Trophoblast cell (in vitro differentiated cells and primary cell): ENCODE measurements at regions not wholly inside any gene's neighbourhood (a gene's known extent, or its start where the extent isn't known, plus 50 kb on each side); places are given as distances from the start of the nearest gene placed in this dataset.
"Not testable (repeated sequence)": the region's sequence is repeated elsewhere in the genome, so short reads cannot be mapped to it uniquely, and the experiment has no call there.

Experiments used
- DNase-seq, 2 donors: peaks; one replicate each; pipeline ENCODE4 v3.0.0-alpha.2; 2016
- H2AFZ ChIP-seq: 2 replicates; pipeline ENCODE4 v1.6.1; 2013; ENCODE audit warnings: low read length, moderate library complexity, mild to moderate bottlenecking; ENCODE audit not compliant: insufficient read depth, poor library complexity
- H2AK5ac ChIP-seq: 2 replicates; pipeline ENCODE4 v1.6.1; 2013; ENCODE audit warnings: mild to moderate bottlenecking, low read length
- H2BK120ac ChIP-seq: 2 replicates; pipeline ENCODE4 v1.6.1; 2013; ENCODE audit warnings: low read length, mild to moderate bottlenecking, moderate library complexity; ENCODE audit not compliant: insufficient read depth, poor library complexity
- H2BK12ac ChIP-seq: 2 replicates; pipeline ENCODE4 v1.6.1; 2013; ENCODE audit warnings: mild to moderate bottlenecking, low read length, moderate library complexity
- H2BK5ac ChIP-seq: 2 replicates; pipeline ENCODE4 v1.6.1; 2013; ENCODE audit warnings: low read length, low read depth, moderate library complexity, mild to moderate bottlenecking; ENCODE audit not compliant: poor library complexity
- H3K14ac ChIP-seq: 2 replicates; pipeline ENCODE4 v1.6.1; 2013; ENCODE audit warnings: mild to moderate bottlenecking, low read length
- H3K18ac ChIP-seq: 2 replicates; pipeline ENCODE4 v1.6.1; 2013; ENCODE audit warnings: mild to moderate bottlenecking, low read length
- H3K23ac ChIP-seq: 2 replicates; pipeline ENCODE4 v1.6.1; 2013; ENCODE audit warnings: low read length
- H3K27ac ChIP-seq: 2 replicates; pipeline ENCODE4 v1.5.1; 2013; ENCODE audit warnings: low read depth, mild to moderate bottlenecking, inconsistent platforms, low read length, moderate library complexity
- H3K27me3 ChIP-seq: 2 replicates; pipeline ENCODE4 v1.6.1; 2013; ENCODE audit warnings: inconsistent platforms, mild to moderate bottlenecking, low read length, moderate library complexity; ENCODE audit not compliant: insufficient read depth
- H3K36me3 ChIP-seq, 2 experiments: 1 replicate in 1 of 2; 2 replicates in 1 of 2; pipeline ENCODE4 v1.6.1; 2013; ENCODE audit warnings: low read length in 2 of 2, mild to moderate bottlenecking in 2 of 2, moderate library complexity in 1 of 2; ENCODE audit not compliant: insufficient read depth in 2 of 2, control insufficient read depth in 1 of 2
- H3K4ac ChIP-seq: 2 replicates; pipeline ENCODE4 v1.6.1; 2013; ENCODE audit warnings: low read depth, mild to moderate bottlenecking, low read length, moderate library complexity
- H3K4me1 ChIP-seq, 2 experiments: 1 replicate in 1 of 2; 2 replicates in 1 of 2; pipeline ENCODE4 v1.6.1; 2013; ENCODE audit warnings: low read length in 2 of 2, mild to moderate bottlenecking in 2 of 2, moderate library complexity in 1 of 2; ENCODE audit not compliant: insufficient read depth in 2 of 2, control insufficient read depth in 1 of 2
- H3K4me2 ChIP-seq: 2 replicates; pipeline ENCODE4 v1.6.1; 2013; ENCODE audit warnings: inconsistent platforms, mild to moderate bottlenecking, low read length, moderate library complexity
- H3K4me3 ChIP-seq: 2 replicates; pipeline ENCODE4 v1.5.1; 2013; ENCODE audit warnings: mild to moderate bottlenecking, low read depth, low read length, inconsistent platforms
- H3K79me1 ChIP-seq: one replicate; pipeline ENCODE4 v1.6.1; 2013; ENCODE audit warnings: low read length
- H3K79me2 ChIP-seq: 2 replicates; pipeline ENCODE4 v1.6.1; 2013; ENCODE audit warnings: low read length, mild to moderate bottlenecking; ENCODE audit not compliant: control insufficient read depth, insufficient read depth, poor library complexity
- H3K9ac ChIP-seq: 2 replicates; pipeline ENCODE4 v1.6.1; 2013; ENCODE audit warnings: mild to moderate bottlenecking, low read length
- H3K9me3 ChIP-seq: 2 replicates; pipeline ENCODE4 v1.6.1; 2013; ENCODE audit warnings: low read depth, mild to moderate bottlenecking, control low read depth, inconsistent platforms, low read length; ENCODE audit not compliant: insufficient read depth
- H4K12ac ChIP-seq: 2 replicates; pipeline ENCODE4 v1.6.1; 2013; ENCODE audit warnings: low read depth, mild to moderate bottlenecking, low read length, moderate library complexity
- H4K8ac ChIP-seq: 2 replicates; pipeline ENCODE4 v1.6.1; 2013; ENCODE audit warnings: low read depth, mild to moderate bottlenecking, low read length, moderate library complexity
- H4K91ac ChIP-seq: one replicate; pipeline ENCODE4 v1.6.1; 2013; ENCODE audit warnings: low read depth, mild to moderate bottlenecking, low read length, moderate library complexity
- WGBS: extraction: QIAGEN DNeasy Blood & Tissue Kit; methylation state at CpG from one replicate; pipeline ENCODE4 v1.1.7; 2013; ENCODE audit warnings: missing lambda C conversion rate; ENCODE audit not compliant: insufficient read length, insufficient coverage; ENCODE audit errors: extremely low coverage; 5-methylcytosine and 5-hydroxymethylcytosine counted together

DNA sequence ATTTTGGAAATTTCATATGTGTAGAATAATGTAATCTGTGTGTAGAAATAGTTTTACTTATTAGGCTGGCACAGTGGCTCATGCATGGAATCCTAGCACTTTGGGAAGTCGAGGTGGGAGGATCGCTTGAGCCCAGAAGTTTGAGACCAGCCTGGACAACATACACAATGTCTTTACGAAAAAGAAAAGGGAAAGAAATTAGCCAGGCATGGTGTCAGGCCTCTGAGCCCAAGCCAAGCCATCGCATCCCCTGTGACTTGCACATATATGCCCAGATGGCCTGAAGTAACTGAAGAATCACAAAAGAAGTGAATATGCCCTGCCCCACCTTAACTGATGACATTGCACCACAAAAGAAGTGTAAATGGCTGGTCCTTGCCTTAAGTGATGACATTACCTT, 491.3 kb downstream of the DISC1 start:
- WGBS = no CpG with 5 or more reads among the region's 4 CpGs

GRCh38 chr1:232114985-232115384, 488.4 kb downstream of the DISC1 start:
- Histone ChIP-seq H4K8ac (no peak overlapping the region), H3K14ac (no peak overlapping the region), H2AK5ac (no peak overlapping the region), H3K27ac (no peak overlapping the region), H2BK5ac (no peak overlapping the region), H2BK12ac (no peak overlapping the region), H3K4me2 (no peak overlapping the region), H3K9ac (no peak overlapping the region), H3K79me1 (no peaks in the 10 kb centered on the region), H3K79me2 (no peaks in the 10 kb centered on the region), H3K4me1 (peaks cover 4 to 7% of the 10 kb centered on the region in 2 experiments), H3K4ac (no peak overlapping the region), H3K9me3 (no peaks in the 10 kb centered on the region), H4K91ac (no peak overlapping the region), H3K27me3 (no peaks in the 10 kb centered on the region), H3K4me3 (no peak overlapping the region), H2BK120ac (no peak overlapping the region), H4K12ac (no peak overlapping the region), H3K23ac (no peak overlapping the region), H2AFZ (no peak overlapping the region), H3K18ac (no peak overlapping the region), H3K36me3 (no peaks in the 10 kb centered on the region)
- no peak for DNase-seq

More for the DNA sequence above, 491.3 kb downstream of the DISC1 start:
- H3K79me1 ChIP-seq, H4K8ac ChIP-seq, DNase-seq, H3K18ac ChIP-seq, H2AK5ac ChIP-seq, H3K23ac ChIP-seq, H2BK120ac ChIP-seq, H3K27me3 ChIP-seq, H3K4me2 ChIP-seq, H3K9ac ChIP-seq, H4K91ac ChIP-seq, H3K4me3 ChIP-seq, H2AFZ ChIP-seq, H4K12ac ChIP-seq, H3K27ac ChIP-seq, H3K79me2 ChIP-seq, H2BK5ac ChIP-seq, H3K4me1 ChIP-seq, H3K14ac ChIP-seq, H3K9me3 ChIP-seq, H3K36me3 ChIP-seq, H3K4ac ChIP-seq, H2BK12ac ChIP-seq: not testable (repeated sequence)

- Histone ChIP-seq H3K79me2 (no peaks in the 10 kb centered on the region), H3K4me3 (no peak overlapping the region), H2AFZ (no peak overlapping the region), H3K4me1 (peaks cover 4 to 7% of the 10 kb centered on the region in 2 experiments), H3K9ac (no peak overlapping the region), H3K18ac (no peak overlapping the region), H3K4ac (no peak overlapping the region), H3K23ac (no peak overlapping the region), H2BK5ac (no peak overlapping the region), H2BK120ac (no peak overlapping the region), H2AK5ac (no peak overlapping the region), H3K4me2 (no peak overlapping the region), H3K27me3 (no peaks in the 10 kb centered on the region), H4K91ac (no peak overlapping the region), H3K14ac (no peak overlapping the region), H2BK12ac (no peak overlapping the region), H4K12ac (no peak overlapping the region), H3K36me3 (no peaks in the 10 kb centered on the region), H3K9me3 (no peaks in the 10 kb centered on the region), H3K79me1 (no peaks in the 10 kb centered on the region), H3K27ac (no peak overlapping the region), H4K8ac (no peak overlapping the region)
- no peak for DNase-seq
Measured at GRCh38 chr1:232112076-232112475, 485.5 kb downstream of the DISC1 start.

DNA sequence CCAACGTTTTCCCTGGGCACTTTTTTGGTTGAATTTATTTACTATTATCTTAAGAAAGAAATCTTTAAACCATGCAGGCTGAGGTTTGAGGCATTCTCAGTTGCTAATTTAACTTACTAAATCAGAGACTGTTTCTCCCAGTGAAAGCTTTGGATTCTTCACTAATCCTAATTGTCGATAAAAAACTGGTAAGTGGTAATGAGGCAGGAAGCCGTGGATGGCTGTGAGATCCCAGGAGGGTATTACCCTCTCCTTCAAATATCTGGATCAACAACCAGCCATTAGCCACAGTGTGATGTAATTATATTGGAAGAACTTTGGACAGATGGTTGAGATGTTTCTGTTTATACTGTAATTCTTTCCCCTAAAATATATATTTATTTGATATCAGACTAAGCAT, 485.0 kb downstream of the DISC1 start:
- Histone ChIP-seq H4K91ac (no peak overlapping the region), H4K8ac (no peak overlapping the region), H3K23ac (no peak overlapping the region), H3K9ac (no peak overlapping the region), H3K36me3 (no peaks in the 10 kb centered on the region), H3K18ac (no peak overlapping the region), H3K27ac (no peak overlapping the region), H3K4me1 (peaks cover 4 to 7% of the 10 kb centered on the region in 2 experiments), H4K12ac (no peak overlapping the region), H3K4me3 (no peak overlapping the region), H2BK120ac (no peak overlapping the region), H2BK5ac (no peak overlapping the region), H2AK5ac (no peak overlapping the region), H3K79me2 (no peaks in the 10 kb centered on the region), H3K14ac (no peak overlapping the region), H2BK12ac (no peak overlapping the region), H3K79me1 (no peaks in the 10 kb centered on the region), H3K27me3 (no peaks in the 10 kb centered on the region), H3K9me3 (no peaks in the 10 kb centered on the region), H3K4ac (no peak overlapping the region), H2AFZ (no peak overlapping the region), H3K4me2 (no peak overlapping the region)
- no peak for DNase-seq
- WGBS = no CpG with 5 or more reads among the region's 3 CpGs
